ENCODE measurements at regions not wholly inside any gene's neighbourhood (a gene's known extent, or its start where the extent isn't known, plus 50 kb on each side); places are given as distances from the start of the nearest gene placed in this dataset.

DNA sequence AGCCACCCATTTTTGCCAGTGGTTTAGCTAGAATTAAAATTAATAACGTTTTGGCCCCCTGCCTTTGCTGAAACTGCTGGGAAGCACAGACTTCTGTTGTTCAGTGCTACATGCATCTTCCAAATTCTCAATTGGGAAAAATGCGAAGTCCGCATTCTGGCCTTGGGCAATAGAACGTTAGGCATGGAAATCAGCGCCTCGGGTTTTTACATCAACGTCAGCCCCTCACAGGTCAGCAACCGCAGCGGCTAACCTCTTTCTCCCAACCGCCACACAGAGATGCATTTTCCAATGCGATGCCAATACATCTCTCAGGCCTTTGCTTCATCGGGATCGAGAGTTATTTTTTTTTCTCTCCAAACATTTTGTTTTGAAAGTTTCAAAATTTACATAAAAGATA is 339.1 kb downstream of the DCHS2 start:
- TF ChIP-seq, protein P1, sequence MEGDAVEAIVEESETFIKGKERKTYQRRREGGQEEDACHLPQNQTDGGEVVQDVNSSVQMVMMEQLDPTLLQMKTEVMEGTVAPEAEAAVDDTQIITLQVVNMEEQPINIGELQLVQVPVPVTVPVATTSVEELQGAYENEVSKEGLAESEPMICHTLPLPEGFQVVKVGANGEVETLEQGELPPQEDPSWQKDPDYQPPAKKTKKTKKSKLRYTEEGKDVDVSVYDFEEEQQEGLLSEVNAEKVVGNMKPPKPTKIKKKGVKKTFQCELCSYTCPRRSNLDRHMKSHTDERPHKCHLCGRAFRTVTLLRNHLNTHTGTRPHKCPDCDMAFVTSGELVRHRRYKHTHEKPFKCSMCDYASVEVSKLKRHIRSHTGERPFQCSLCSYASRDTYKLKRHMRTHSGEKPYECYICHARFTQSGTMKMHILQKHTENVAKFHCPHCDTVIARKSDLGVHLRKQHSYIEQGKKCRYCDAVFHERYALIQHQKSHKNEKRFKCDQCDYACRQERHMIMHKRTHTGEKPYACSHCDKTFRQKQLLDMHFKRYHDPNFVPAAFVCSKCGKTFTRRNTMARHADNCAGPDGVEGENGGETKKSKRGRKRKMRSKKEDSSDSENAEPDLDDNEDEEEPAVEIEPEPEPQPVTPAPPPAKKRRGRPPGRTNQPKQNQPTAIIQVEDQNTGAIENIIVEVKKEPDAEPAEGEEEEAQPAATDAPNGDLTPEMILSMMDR (IDR thresholded peaks at IDR 0.05) = no peak
- no peak for TF ChIP-seq POLR2A (IDR thresholded peaks at IDR 0.05)

All from lower leg skin (tissue), 3 donors.